Endothelial cell of umbilical vein (primary cell): ENCODE measurements at regions not wholly inside any gene's neighbourhood (a gene's known extent, or its start where the extent isn't known, plus 50 kb on each side); places are given as distances from the start of the nearest gene placed in this dataset.

Experiments used
- BruUV-seq: library from RNA; stranded (reverse); fragments of 400-500 nt; replicated peaks from 2 replicates; lab custom pipeline; 2021; lab: Mats Ljungman, UMichigan
- CTCF ChIA-PET: fragments of 300-600, 350-600 bp; sonication (Branson Sonifier 250); formaldehyde crosslinking; loops from one replicate; lab custom pipeline; 2021; ENCODE audit warnings: antibody characterized with exemption, inconsistent platforms; lab: Charles Lee
- POLR2A ChIA-PET: fragments of 300-600, 350-600 bp; sonication (Branson Sonifier 250); formaldehyde crosslinking; loops from one replicate; lab custom pipeline; 2021; ENCODE audit warnings: antibody characterized with exemption, inconsistent platforms; lab: Charles Lee
- DNase-seq: peaks from one replicate; pipeline ENCODE4 v3.0.0-alpha.2; 2011; ENCODE audit warnings: low read depth, low spot score
- FAIRE-seq: peaks from 2 replicates; lab custom pipeline; 2011; peaks lifted over from hg19 to GRCh38; lab: Jason Lieb, UNC
- H2AFZ ChIP-seq: 2 replicates; pipeline ENCODE4 v1.6.0; 2012; ENCODE audit warnings: low read depth, low read length, control low read depth, inconsistent platforms
- H3K27ac ChIP-seq: 2 replicates; pipeline ENCODE4 v1.5.1; 2011; ENCODE audit warnings: low read depth, mild to moderate bottlenecking, control low read depth, low read length, moderate library complexity; ENCODE audit not compliant: insufficient read depth
- H3K27me3 ChIP-seq, 2 experiments: 2 replicates each; pipeline versions ENCODE4 v1.6.0 to v1.6.1; 2011; ENCODE audit warnings: low read length in 2 of 2, mixed read lengths in 1 of 2; ENCODE audit not compliant: control insufficient read depth in 2 of 2, insufficient read depth in 2 of 2
- H3K36me3 ChIP-seq, 2 experiments: 2 replicates in 1 of 2; 3 replicates in 1 of 2; pipeline ENCODE4 v1.5.1; 2011; ENCODE audit warnings: low read length in 2 of 2, mild to moderate bottlenecking in 1 of 2, moderate library complexity in 1 of 2; ENCODE audit not compliant: control insufficient read depth in 2 of 2, insufficient read depth in 2 of 2; ENCODE audit errors: extremely low read depth in 1 of 2
- H3K4me1 ChIP-seq: 3 replicates; pipeline ENCODE4 v1.5.1; 2011; ENCODE audit warnings: mild to moderate bottlenecking, low read length; ENCODE audit not compliant: control insufficient read depth, insufficient read depth; ENCODE audit errors: extremely low read depth
- H3K4me2 ChIP-seq: 2 replicates; pipeline ENCODE4 v1.6.1; 2011; ENCODE audit warnings: low read length, control low read depth, mixed read lengths; ENCODE audit not compliant: insufficient read depth
- H3K4me3 ChIP-seq, 3 experiments: fragments of 200-600 bp in 1 of 3; sonication (generic), shearing (Covaris generic) in 1 of 3; replicated peaks in 1 of 3; 2 replicates each; pipeline ENCODE4 v1.5.1; 2011 to 2016; ENCODE audit warnings: control low read depth in 3 of 3, low read length in 3 of 3, mild to moderate bottlenecking in 2 of 3, inconsistent platforms in 1 of 3, low read depth in 1 of 3, moderate library complexity in 1 of 3; ENCODE audit not compliant: insufficient read depth in 1 of 3
- H3K79me2 ChIP-seq: 2 replicates; pipeline ENCODE4 v1.6.0; 2012; ENCODE audit warnings: low read length, inconsistent platforms; ENCODE audit not compliant: control insufficient read depth, insufficient read depth
- H3K9ac ChIP-seq: replicated peaks from 2 replicates; pipeline ENCODE3; 2011; ENCODE audit warnings: low read length, control low read depth; ENCODE audit not compliant: insufficient read depth; ENCODE audit errors: extremely low read depth
- H3K9me1 ChIP-seq: replicated peaks from 3 replicates; pipeline ENCODE4 v1.6.0; 2011; ENCODE audit warnings: mild to moderate bottlenecking, low read length; ENCODE audit not compliant: control insufficient read depth, insufficient read depth; ENCODE audit errors: extremely low read depth
- H3K9me3 ChIP-seq: replicated peaks from 2 replicates; pipeline ENCODE4 v1.5.1; 2012; ENCODE audit warnings: low read length, inconsistent platforms; ENCODE audit not compliant: control insufficient read depth, insufficient read depth
- H4K20me1 ChIP-seq: replicated peaks from 2 replicates; pipeline ENCODE3; 2011; ENCODE audit warnings: mild to moderate bottlenecking, low read length; ENCODE audit not compliant: control insufficient read depth, insufficient read depth; ENCODE audit errors: extremely low read depth
- CTCF ChIP-seq, 2 donors: IDR thresholded peaks; 1 replicate in 1 of 2; 2 replicates in 1 of 2; pipeline ENCODE4 v1.5.1; 2011; ENCODE audit warnings: low read length in 2 of 2, mild to moderate bottlenecking in 2 of 2, moderate library complexity in 2 of 2, control low read depth in 1 of 2, inconsistent platforms in 1 of 2, low read depth in 1 of 2; ENCODE audit not compliant: insufficient read depth in 1 of 2; ENCODE audit errors: extremely low read depth in 1 of 2
- EZH2 ChIP-seq: IDR thresholded peaks from 2 replicates; pipeline ENCODE4 v1.6.1; 2012; ENCODE audit warnings: borderline replicate concordance, low read depth, mild to moderate bottlenecking, moderate library complexity, low read length, inconsistent platforms; ENCODE audit not compliant: severe bottlenecking
- FOS ChIP-seq: IDR thresholded peaks from 2 replicates; pipeline ENCODE4 v1.6.1; 2011; ENCODE audit warnings: mild to moderate bottlenecking, low read length, moderate library complexity, borderline replicate concordance; ENCODE audit not compliant: insufficient read depth
- GATA2 ChIP-seq: IDR thresholded peaks from 2 replicates; pipeline ENCODE4 v1.7.0; 2011; ENCODE audit warnings: low read depth, mild to moderate bottlenecking, moderate library complexity, mixed read lengths, low read length; ENCODE audit not compliant: insufficient read length, insufficient read depth
- JUN ChIP-seq: IDR thresholded peaks from 2 replicates; pipeline ENCODE4 v1.6.1; 2011; ENCODE audit warnings: borderline replicate concordance, low read depth; ENCODE audit not compliant: insufficient read length, insufficient read depth
- MYC ChIP-seq: IDR thresholded peaks from one replicate; pipeline ENCODE4 v1.6.1; 2011; ENCODE audit warnings: mild to moderate bottlenecking, low read depth, low read length
- POLR2A ChIP-seq: IDR thresholded peaks from 2 replicates; pipeline ENCODE4 v1.6.1; 2012; ENCODE audit warnings: low read depth, mild to moderate bottlenecking, control low read depth, low read length
- POLR2AphosphoS5 ChIP-seq: IDR thresholded peaks from 2 replicates; pipeline ENCODE4 v1.6.1; 2012; ENCODE audit warnings: low read depth, mild to moderate bottlenecking, control low read depth, low read length, moderate library complexity; ENCODE audit not compliant: insufficient read depth
- dilution Hi-C: fragments of 300-500 bp; cut with MboI; formaldehyde crosslinking; loops from one replicate; pipeline ENCODE4 v1.15.0; 2019; ENCODE audit warnings: low sequenced_read_pairs; ENCODE audit not compliant: extremely low pct_ligation_motif_present
- intact Hi-C: fragments of 100-400 bp; cut with micrococcal nuclease; formaldehyde crosslinking; loops from one replicate; pipeline ENCODE4 v1.10.0; 2022
- TF ChIP-seq, protein P1 (sequence below): IDR thresholded peaks from 2 replicates; pipeline ENCODE4 v1.6.1; 2011; ENCODE audit not compliant: insufficient read depth, insufficient read length

DNA sequence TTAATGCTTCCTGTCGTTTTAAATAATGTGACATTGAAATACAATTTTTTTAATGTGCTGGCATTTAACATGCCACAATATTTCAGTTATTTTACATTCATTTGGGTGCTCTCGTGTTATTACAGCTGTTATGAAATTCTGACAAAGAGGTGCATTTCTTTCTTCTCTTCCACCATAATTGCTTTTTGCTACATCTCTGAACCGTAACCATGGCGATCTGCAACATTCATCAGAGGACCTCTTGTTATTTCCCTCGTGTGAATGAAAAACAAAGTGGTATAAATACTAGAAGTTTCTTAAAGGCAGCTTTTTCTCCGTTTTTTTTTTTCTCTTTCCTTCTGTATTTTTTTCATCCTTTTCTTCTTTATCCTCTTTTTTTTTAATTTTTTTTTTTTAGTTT, 316.4 kb downstream of the MCTP2 start:
- CTCF ChIA-PET, result interaction anchor here (0.9 to 1.3 kb wide), 4 partner anchors 14 to 131 kb away, joined by 3 to 4 read pairs (median 3); no protein-coding TSS in a partner anchor
- FAIRE-seq (no peak), DNase-seq (no peak)
- Histone ChIP-seq H4K20me1 (no peaks in the 10 kb centered on the region), H3K4me3 (no peak overlapping the region), H3K27me3 (no peaks in the 10 kb centered on the region), H3K79me2 (no peaks in the 10 kb centered on the region), H3K9me1 (no peaks in the 10 kb centered on the region), H3K9ac (no peak overlapping the region), H3K9me3 (no peaks in the 10 kb centered on the region), H2AFZ (no peak overlapping the region), H3K4me1 (no peaks in the 10 kb centered on the region), H3K36me3 (no peaks in the 10 kb centered on the region), H3K4me2 (no peak overlapping the region), H3K27ac (no peak overlapping the region)
- intact Hi-C loops, result no loop called here
- dilution Hi-C loops, result no loop called here
- POLR2A ChIA-PET, result no interaction called here
- TF ChIP-seq CTCF (IDR thresholded peaks at IDR 0.05; ENCODE audit: extremely low read depth in 1 of 2, insufficient read depth in 1 of 2, low read depth in 1 of 2, low read length in 2 of 2) (no peak), FOS (no peak), POLR2A (no peak), POLR2AphosphoS5 (no peak), MYC (no peak), JUN (no peak), EZH2 (no peak), GATA2 (no peak)
- TF ChIP-seq, protein P1, sequence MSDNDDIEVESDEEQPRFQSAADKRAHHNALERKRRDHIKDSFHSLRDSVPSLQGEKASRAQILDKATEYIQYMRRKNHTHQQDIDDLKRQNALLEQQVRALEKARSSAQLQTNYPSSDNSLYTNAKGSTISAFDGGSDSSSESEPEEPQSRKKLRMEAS, result no peak
- BruUV-seq, result no TSS peak
